Activated T-cell treated with anti-CD3 and anti-CD28 coated beads for 4 hours (primary cell): ENCODE measurements at regions not wholly inside any gene's neighbourhood (a gene's known extent, or its start where the extent isn't known, plus 50 kb on each side); places are given as distances from the start of the nearest gene placed in this dataset.
"Not testable (repeated sequence)": the region's sequence is repeated elsewhere in the genome, so short reads cannot be mapped to it uniquely, and the experiment has no call there.

ENCODE experiments used
- DNase-seq: peaks from one replicate; pipeline ENCODE4 v3.0.0-alpha.2; 2020

- no peak for DNase-seq
Observed at GRCh38 chr17:27066315-27066714, 227.6 kb upstream of the WSB1 start.

GRCh38 chr17:27069842-27070508 is 223.9 kb upstream of the WSB1 start:
- no peak for DNase-seq

- DNase-seq: no peak
Observed at GRCh38 chr17:27070836-27071235, 223.1 kb upstream of the WSB1 start.

- no peak for DNase-seq
Observed at GRCh38 chr17:27072885-27073284, 221.0 kb upstream of the WSB1 start.

- DNase-seq: no peak
Observed at GRCh38 chr17:27076814-27077213, 217.1 kb upstream of the WSB1 start.

GRCh38 chr17:27078296-27078695 is 215.6 kb upstream of the WSB1 start:
- no peak for DNase-seq

GRCh38 chr17:27079660-27080059 is 214.3 kb upstream of the WSB1 start:
- DNase-seq: no peak

GRCh38 chr17:27081002-27081638 is 212.8 kb upstream of the WSB1 start:
- DNase-seq: no peak

- no peak for DNase-seq
Observed at GRCh38 chr17:27082023-27082774, 211.7 kb upstream of the WSB1 start.

GRCh38 chr17:27082775-27083154 is 211.1 kb upstream of the WSB1 start:
- DNase-seq: no peak

- no peak for DNase-seq
Observed at GRCh38 chr17:27083408-27084185, 210.3 kb upstream of the WSB1 start.

- no peak for DNase-seq
Observed at GRCh38 chr17:27085517-27085916, 208.4 kb upstream of the WSB1 start.

- DNase-seq: no peak
Observed at GRCh38 chr17:27086526-27086925, 207.4 kb upstream of the WSB1 start.

GRCh38 chr17:27087935-27088766 is 205.8 kb upstream of the WSB1 start:
- DNase-seq: no peak

- no peak for DNase-seq
Observed at GRCh38 chr17:27088767-27089078, 205.2 kb upstream of the WSB1 start.

- not testable (repeated sequence) for DNase-seq
Observed at GRCh38 chr17:27089079-27089928, 204.6 kb upstream of the WSB1 start.

GRCh38 chr17:27089929-27090247 is 204.0 kb upstream of the WSB1 start:
- DNase-seq: no peak

GRCh38 chr17:27090450-27091042 is 203.4 kb upstream of the WSB1 start:
- not testable (repeated sequence) for DNase-seq

GRCh38 chr17:27091043-27091497 is 202.8 kb upstream of the WSB1 start:
- no peak for DNase-seq

- DNase-seq: not testable (repeated sequence)
Observed at GRCh38 chr17:27094179-27094578, 199.7 kb upstream of the WSB1 start.

GRCh38 chr17:27095821-27096220 is 198.1 kb upstream of the WSB1 start:
- not testable (repeated sequence) for DNase-seq
